MCF 10A (cell line): ENCODE measurements at regions not wholly inside any gene's neighbourhood (a gene's known extent, or its start where the extent isn't known, plus 50 kb on each side); places are given as distances from the start of the nearest gene placed in this dataset.

Experiments
- BruUV-seq: library from RNA; stranded (reverse); fragments of 400-500 nt; replicated peaks from 2 replicates; lab custom pipeline; 2021; lab: Mats Ljungman, UMichigan
- CTCF ChIA-PET: fragments of 300-600 bp; sonication (Branson Sonifier 250); formaldehyde crosslinking; extraction: SDS; loops from one replicate; lab custom pipeline; 2021; ENCODE audit warnings: antibody characterized with exemption, inconsistent platforms; lab: Yijun Ruan, JAX
- POLR2A ChIA-PET: fragments of 300-600, 350-650 bp; sonication (Branson Sonifier 250); formaldehyde crosslinking; extraction: SDS; loops from one replicate; lab custom pipeline; 2020; ENCODE audit warnings: antibody characterized with exemption, inconsistent platforms; lab: Yijun Ruan, JAX
- DNase-seq: peaks from one replicate; pipeline ENCODE4 v3.0.0-alpha.2; 2018; ENCODE audit not compliant: unreplicated experiment
- H3K27ac Mint-ChIP-seq: one replicate; pipeline ENCODE4 v1.8.0; 2022; ENCODE audit warnings: mild to moderate bottlenecking, low read depth, mixed read lengths; ENCODE audit not compliant: unreplicated experiment
- H3K27me3 Mint-ChIP-seq: one replicate; pipeline ENCODE4 v1.8.0; 2022; ENCODE audit warnings: mixed read lengths; ENCODE audit not compliant: insufficient read depth, unreplicated experiment
- H3K36me3 Mint-ChIP-seq: one replicate; pipeline ENCODE4 v1.8.0; 2022; ENCODE audit warnings: mild to moderate bottlenecking, moderate library complexity, mixed read lengths; ENCODE audit not compliant: insufficient read depth, unreplicated experiment
- H3K4me1 Mint-ChIP-seq: one replicate; pipeline ENCODE4 v1.8.0; 2022; ENCODE audit warnings: mixed read lengths; ENCODE audit not compliant: insufficient read depth, unreplicated experiment
- H3K4me3 Mint-ChIP-seq: one replicate; pipeline ENCODE4 v1.8.0; 2022; ENCODE audit warnings: mild to moderate bottlenecking, moderate library complexity, mixed read lengths; ENCODE audit not compliant: unreplicated experiment
- H3K9me3 Mint-ChIP-seq: one replicate; pipeline ENCODE4 v1.8.0; 2022; ENCODE audit warnings: mixed read lengths; ENCODE audit not compliant: unreplicated experiment
- intact Hi-C: fragments of 100-400 bp; cut with micrococcal nuclease; formaldehyde crosslinking; loops from 2 replicates; pipeline ENCODE4 v1.14.1; 2022
- TF ChIP-seq, protein P1 (sequence below): fragments of 200-600 bp; IDR thresholded peaks from one replicate; pipeline ENCODE4 v1.8.0; 2022; ENCODE audit warnings: antibody characterized with exemption, mild to moderate bottlenecking; ENCODE audit not compliant: unreplicated experiment

DNA sequence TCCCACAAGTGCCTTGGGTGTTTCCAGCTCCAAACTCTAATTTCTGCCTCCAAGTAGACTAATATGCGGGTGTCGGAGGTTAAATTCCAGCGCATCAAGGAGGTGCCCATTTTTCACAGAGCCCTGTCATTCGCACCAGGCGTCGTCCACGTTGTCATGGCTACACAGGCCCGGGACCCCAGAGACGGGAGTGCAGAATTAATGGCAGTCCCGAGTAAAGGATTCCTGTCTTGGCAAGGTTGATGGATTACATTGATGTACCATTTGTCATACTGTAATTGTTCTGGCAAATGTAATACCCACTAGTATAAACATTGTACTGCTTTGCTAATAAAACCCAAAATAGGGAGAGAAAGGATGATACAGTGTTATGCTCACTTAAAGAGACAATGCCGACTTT is 222.9 kb upstream of the MYL2 start:
- Mint-ChIP-seq H3K4me3 (no peak overlapping the region), H3K4me1 (no peaks in the 10 kb centered on the region), H3K27me3 (peaks cover 11% of the 10 kb centered on the region), H3K36me3 (no peaks in the 10 kb centered on the region), H3K27ac (no peak overlapping the region), H3K9me3 (no peaks in the 10 kb centered on the region)
- intact Hi-C loops, result no loop called here
- CTCF ChIA-PET, result no interaction called here
- TF ChIP-seq, protein P1, sequence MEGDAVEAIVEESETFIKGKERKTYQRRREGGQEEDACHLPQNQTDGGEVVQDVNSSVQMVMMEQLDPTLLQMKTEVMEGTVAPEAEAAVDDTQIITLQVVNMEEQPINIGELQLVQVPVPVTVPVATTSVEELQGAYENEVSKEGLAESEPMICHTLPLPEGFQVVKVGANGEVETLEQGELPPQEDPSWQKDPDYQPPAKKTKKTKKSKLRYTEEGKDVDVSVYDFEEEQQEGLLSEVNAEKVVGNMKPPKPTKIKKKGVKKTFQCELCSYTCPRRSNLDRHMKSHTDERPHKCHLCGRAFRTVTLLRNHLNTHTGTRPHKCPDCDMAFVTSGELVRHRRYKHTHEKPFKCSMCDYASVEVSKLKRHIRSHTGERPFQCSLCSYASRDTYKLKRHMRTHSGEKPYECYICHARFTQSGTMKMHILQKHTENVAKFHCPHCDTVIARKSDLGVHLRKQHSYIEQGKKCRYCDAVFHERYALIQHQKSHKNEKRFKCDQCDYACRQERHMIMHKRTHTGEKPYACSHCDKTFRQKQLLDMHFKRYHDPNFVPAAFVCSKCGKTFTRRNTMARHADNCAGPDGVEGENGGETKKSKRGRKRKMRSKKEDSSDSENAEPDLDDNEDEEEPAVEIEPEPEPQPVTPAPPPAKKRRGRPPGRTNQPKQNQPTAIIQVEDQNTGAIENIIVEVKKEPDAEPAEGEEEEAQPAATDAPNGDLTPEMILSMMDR, result no peak
- POLR2A ChIA-PET, result no interaction called here
- DNase-seq, result no peak
- no TSS peak for BruUV-seq

DNA sequence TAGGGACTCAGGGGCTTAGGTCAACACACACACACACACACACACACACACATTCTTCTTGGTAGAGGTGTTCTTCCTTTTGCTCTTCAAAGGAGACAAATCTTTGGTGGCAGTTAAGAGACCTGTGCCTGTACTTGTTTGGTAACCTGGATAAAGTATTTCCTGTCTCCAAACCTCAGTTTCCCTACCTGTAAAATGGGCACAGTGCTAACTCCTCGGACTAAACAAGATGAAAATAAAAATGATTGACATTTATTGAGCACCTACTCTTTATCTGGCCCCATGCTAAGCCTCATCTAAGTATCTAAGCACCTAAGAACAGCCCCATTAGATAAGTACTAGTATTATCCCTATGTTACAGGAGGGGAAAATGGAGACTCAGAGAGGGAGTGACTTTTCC is 220.8 kb upstream of the MYL2 start:
- intact Hi-C loops, result no loop called here
- Mint-ChIP-seq H3K27ac (no peak overlapping the region), H3K36me3 (no peaks in the 10 kb centered on the region), H3K4me3 (no peak overlapping the region), H3K4me1 (no peaks in the 10 kb centered on the region), H3K27me3 (peaks cover 19% of the 10 kb centered on the region), H3K9me3 (no peaks in the 10 kb centered on the region)
- TF ChIP-seq, protein P1, result no peak
- no peak for DNase-seq
- BruUV-seq, result no TSS peak
- ChIA-PET CTCF (no interaction called here), POLR2A (no interaction called here)

DNA sequence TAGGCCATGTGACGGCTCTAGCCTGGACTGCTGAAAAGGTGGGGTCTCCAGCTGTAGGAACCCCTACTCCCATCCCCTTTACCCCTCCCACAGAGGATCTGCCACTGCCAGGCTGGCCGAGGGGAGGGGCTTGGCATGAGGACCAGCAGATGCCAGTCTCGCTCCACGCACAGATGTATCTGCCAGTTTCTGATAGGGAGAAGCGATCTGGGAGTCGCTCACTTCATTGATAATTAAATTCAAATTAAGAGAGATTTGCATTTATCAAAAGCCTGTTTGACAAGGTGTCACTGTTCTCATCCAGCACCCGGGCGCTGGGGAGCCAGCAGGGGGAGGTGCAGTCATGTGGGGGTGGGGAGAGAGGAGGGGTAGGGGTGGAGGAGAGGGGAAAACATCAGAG is 217.6 kb upstream of the MYL2 start:
- Mint-ChIP-seq H3K36me3 (peaks cover 4% of the 10 kb centered on the region), H3K4me3 (no peak overlapping the region), H3K4me1 (no peaks in the 10 kb centered on the region), H3K27me3 (peaks cover 43% of the 10 kb centered on the region), H3K9me3 (no peaks in the 10 kb centered on the region), H3K27ac (no peak overlapping the region)
- ChIA-PET POLR2A (no interaction called here), CTCF (no interaction called here)
- DNase-seq, result no peak
- TF ChIP-seq, protein P1, result no peak
- no TSS peak for BruUV-seq
- intact Hi-C loops, result no loop called here

DNA sequence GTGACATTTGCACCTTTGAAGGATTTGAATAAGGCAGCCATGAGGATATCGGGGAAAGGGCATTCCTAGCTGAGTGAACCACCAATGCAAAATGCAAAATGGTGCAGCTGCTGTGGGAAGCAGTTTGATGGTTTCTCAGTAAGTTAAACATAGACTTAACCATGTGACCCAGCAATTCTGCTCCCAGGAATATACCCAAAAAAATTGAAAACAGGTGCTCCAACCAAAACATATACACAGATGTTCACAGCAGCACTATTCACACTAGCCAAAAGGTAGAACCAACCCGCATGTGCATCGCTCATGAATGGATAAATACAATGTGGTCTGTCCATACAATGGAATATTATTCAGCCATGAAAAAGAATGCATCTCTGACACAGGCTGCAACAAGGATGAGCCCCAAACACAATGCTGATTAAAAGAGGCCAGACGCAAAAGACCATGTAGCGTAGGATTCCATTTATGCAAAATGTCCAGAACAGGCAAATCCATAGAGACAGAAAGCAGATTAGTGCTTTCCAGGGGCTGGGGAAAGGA is 215.0 kb upstream of the MYL2 start:
- DNase-seq, result no peak
- POLR2A ChIA-PET, result no interaction called here
- H3K27me3 Mint-ChIP-seq, result peaks cover 43% of the 10 kb centered on the region
- no peak overlapping the region for H3K4me3 Mint-ChIP-seq
- no peaks in the 10 kb centered on the region for H3K9me3 Mint-ChIP-seq
- no TSS peak for BruUV-seq
- TF ChIP-seq, protein P1, result no peak
- H3K27ac Mint-ChIP-seq, result no peak overlapping the region
- CTCF ChIA-PET, result interaction anchor here (0.6 kb wide), 1 partner anchor 35 kb away, joined by 3 read pairs; no protein-coding TSS in a partner anchor
- intact Hi-C loops, result no loop called here
- H3K4me1 Mint-ChIP-seq, result no peaks in the 10 kb centered on the region
- peaks cover 6% of the 10 kb centered on the region for H3K36me3 Mint-ChIP-seq
